Heart right ventricle (tissue), 16 donors: ENCODE measurements at regions not wholly inside any gene's neighbourhood (a gene's known extent, or its start where the extent isn't known, plus 50 kb on each side); places are given as distances from the start of the nearest gene placed in this dataset.
A peak's percentile ranks its signal among the peaks of the same experiment; 100 is the strongest.

ENCODE experiments used
- ATAC-seq, 8 donors: fragments of 200-7000 bp; cut with Tn5 transposase; one replicate each; pipeline ENCODE4 v1.9.1; 2020; ENCODE audit warnings: mild to moderate bottlenecking in 8 of 8, moderate library complexity in 8 of 8, moderate number of reproducible peaks in 1 of 8
- DNase-seq, 2 donors: peaks; one replicate each; pipeline ENCODE4 v3.0.0-alpha.2; 2020
- H3K27ac ChIP-seq, 10 donors: fragments of 200-600 bp; sonication (generic) in 2 of 10; one replicate each; pipeline versions ENCODE4 v1.5.0 to v1.8.0; 2020 to 2022; ENCODE audit warnings: mild to moderate bottlenecking in 3 of 10
- H3K27me3 ChIP-seq, 7 donors: fragments of 200-600 bp; one replicate each; pipeline ENCODE4 v1.8.0; 2021 to 2022; ENCODE audit warnings: mild to moderate bottlenecking in 2 of 7
- H3K36me3 ChIP-seq, 9 donors: fragments of 200-600 bp; sonication (generic) in 1 of 9; one replicate each; pipeline versions ENCODE4 v1.5.0 to v1.8.0; 2020 to 2022; ENCODE audit warnings: mild to moderate bottlenecking in 2 of 9
- H3K4me1 ChIP-seq, 9 donors: fragments of 200-600 bp; sonication (generic) in 1 of 9; one replicate each; pipeline versions ENCODE4 v1.5.0 to v1.8.0; 2020 to 2022; ENCODE audit warnings: mild to moderate bottlenecking in 4 of 9
- H3K4me3 ChIP-seq, 10 donors: fragments of 200-600 bp; sonication (generic) in 2 of 10; one replicate each; pipeline versions ENCODE4 v1.5.0 to v1.8.0; 2020 to 2022; ENCODE audit warnings: mild to moderate bottlenecking in 7 of 10, moderate library complexity in 2 of 10
- H3K9me3 ChIP-seq, 11 donors: fragments of 200-600 bp in 10 of 11; sonication (generic) in 2 of 11; one replicate each; pipeline versions ENCODE4 v1.5.0 to v1.8.0; 2013 to 2022; ENCODE audit warnings: mild to moderate bottlenecking in 2 of 11, control low read depth in 1 of 11, moderate library complexity in 1 of 11
- WGBS, 2 donors: extraction: QIAGEN DNeasy Blood & Tissue Kit; methylation state at CpG; one replicate each; pipeline ENCODE4 v1.1.7; 2013; ENCODE audit warnings: inconsistent platforms in 1 of 2; 5-methylcytosine and 5-hydroxymethylcytosine counted together
- intact Hi-C, 10 donors: fragments of 100-400 bp; cut with DNase I; formaldehyde crosslinking; loops; one replicate each; pipeline versions ENCODE4 v1.11.1 to v1.14.2; 2022
- TF ChIP-seq, protein P1 (sequence below), 9 donors: fragments of 200-600 bp; sonication (generic) in 2 of 9; IDR thresholded peaks; one replicate each; pipeline versions ENCODE4 v1.5.0 to v1.8.0; 2021 to 2022; ENCODE audit warnings: antibody characterized with exemption in 9 of 9, mild to moderate bottlenecking in 5 of 9, moderate library complexity in 1 of 9
- donor health status: Arrhythmogenic right ventricular cardiomyopathy.
- donor health status: ischemic (EF 13 %, LVEDD 7.1; RV severe dilation, severe dysfunction).
- donor health status: healthy with polysubstance abuse.
- donor health status: DM: no; HTN: yes; CAD: no.
- donor health status: DM: no; HTN: no; CAD: no.
- donor health status: ischemic (EF 25% LVEDD 6.9; RV normal size, moderate dysfunction).
- donor health status: ischemic (EF 25% LVEDD 5.7; RV mildly dilated, moderate dysfunction).
- donor health status: healthy.
- donor health status: DM: yes; HTN: yes; CAD: no.
- donor health status: Ischemic cardiomyopathy.
- donor health status: ischemic (EF 35%, LVEDD 5.7; RV mildly dilated, moderate dysfunction).
- donor health status: nonischemic (EF 11% LVEDD 7.7; RV severe dilation, severe dysfunction).
- donor health status: DM: yes; HTN: yes; CAD: no.
- donor health status: PGD.
- donor health status: ischemic (EF 29% LVEDD 5.4; RV normal size, mild dysfunction).
- donor health status: nonischemic (EF 23%, LVEDD 6.1; RV moderate dilation, normal function).

DNA sequence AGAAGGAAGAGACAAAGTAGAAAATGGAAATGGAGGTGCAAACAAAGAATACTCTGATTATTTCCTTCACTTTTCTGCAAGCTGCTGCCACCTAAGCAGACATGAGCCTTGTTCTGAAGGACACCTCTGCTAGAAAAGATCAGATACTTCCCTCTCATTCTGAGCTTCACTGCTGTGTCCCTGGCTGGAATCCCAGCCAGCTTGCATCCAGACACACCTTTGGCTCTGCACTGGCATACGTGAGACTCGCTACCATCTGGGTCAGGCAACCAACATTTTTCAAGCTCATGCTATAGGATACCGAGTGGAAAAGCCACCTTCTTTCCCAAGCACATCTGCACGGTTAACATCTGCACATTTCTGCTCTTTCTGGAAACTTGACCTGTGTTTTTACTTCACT, 166.7 kb upstream of the SUCLG2 start:
- no peaks in the 10 kb centered on the region for H3K36me3 ChIP-seq
- 81 to 88% methylated on average over 4 of the region's 4 CpGs for WGBS, 2 donors
- TF ChIP-seq, protein P1, sequence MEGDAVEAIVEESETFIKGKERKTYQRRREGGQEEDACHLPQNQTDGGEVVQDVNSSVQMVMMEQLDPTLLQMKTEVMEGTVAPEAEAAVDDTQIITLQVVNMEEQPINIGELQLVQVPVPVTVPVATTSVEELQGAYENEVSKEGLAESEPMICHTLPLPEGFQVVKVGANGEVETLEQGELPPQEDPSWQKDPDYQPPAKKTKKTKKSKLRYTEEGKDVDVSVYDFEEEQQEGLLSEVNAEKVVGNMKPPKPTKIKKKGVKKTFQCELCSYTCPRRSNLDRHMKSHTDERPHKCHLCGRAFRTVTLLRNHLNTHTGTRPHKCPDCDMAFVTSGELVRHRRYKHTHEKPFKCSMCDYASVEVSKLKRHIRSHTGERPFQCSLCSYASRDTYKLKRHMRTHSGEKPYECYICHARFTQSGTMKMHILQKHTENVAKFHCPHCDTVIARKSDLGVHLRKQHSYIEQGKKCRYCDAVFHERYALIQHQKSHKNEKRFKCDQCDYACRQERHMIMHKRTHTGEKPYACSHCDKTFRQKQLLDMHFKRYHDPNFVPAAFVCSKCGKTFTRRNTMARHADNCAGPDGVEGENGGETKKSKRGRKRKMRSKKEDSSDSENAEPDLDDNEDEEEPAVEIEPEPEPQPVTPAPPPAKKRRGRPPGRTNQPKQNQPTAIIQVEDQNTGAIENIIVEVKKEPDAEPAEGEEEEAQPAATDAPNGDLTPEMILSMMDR (IDR thresholded peaks at IDR 0.05) = no peak
- H3K4me3 ChIP-seq = no peak overlapping the region
- no peak overlapping the region for H3K27ac ChIP-seq
- no peaks in the 10 kb centered on the region for H3K27me3 ChIP-seq
- ATAC-seq (no peak), DNase-seq (no peak)
- intact Hi-C loops = no loop called here
- H3K4me1 ChIP-seq = no peaks in the 10 kb centered on the region
- H3K9me3 ChIP-seq = peaks cover 0 to 1% (median 0%) of the 10 kb centered on the region in 11 donors

DNA sequence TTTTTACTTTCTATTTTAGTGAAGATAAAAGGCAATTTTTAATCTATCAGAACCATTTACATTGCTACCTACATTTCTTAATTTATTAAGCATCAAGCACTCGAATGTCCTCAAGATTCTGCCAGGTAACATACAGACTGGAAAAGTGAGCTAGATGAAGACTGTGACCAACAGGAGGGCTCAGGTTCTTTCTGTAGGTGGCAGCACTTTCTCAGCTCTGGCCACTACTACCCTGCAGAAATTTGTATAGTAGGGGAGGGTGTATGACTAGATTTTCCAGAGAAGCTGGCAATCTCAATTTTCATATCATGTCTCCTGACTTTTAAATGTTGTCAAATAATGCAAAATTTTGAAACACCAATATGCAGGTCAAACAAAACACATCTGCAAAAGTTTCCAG, 165.0 kb upstream of the SUCLG2 start:
- H3K36me3 ChIP-seq = no peaks in the 10 kb centered on the region
- H3K4me1 ChIP-seq = no peaks in the 10 kb centered on the region
- WGBS, 2 donors = 32 to 35% methylated on average over 1 of the region's 1 CpG
- DNase-seq (no peak), ATAC-seq (no peak)
- TF ChIP-seq, protein P1 (IDR thresholded peaks at IDR 0.05) = peak in 6 of 9 donors; percentile 17 to 38 (median 31)
- no peak overlapping the region for H3K27ac ChIP-seq
- H3K4me3 ChIP-seq = no peak overlapping the region
- intact Hi-C loops = loop anchor here in 1 of 10 donors (5.0 kb wide), 1 partner anchor 1058 kb away; no protein-coding TSS in a partner anchor
- peaks cover 0 to 3% (median 0%) of the 10 kb centered on the region in 11 donors for H3K9me3 ChIP-seq
- no peaks in the 10 kb centered on the region for H3K27me3 ChIP-seq

DNA sequence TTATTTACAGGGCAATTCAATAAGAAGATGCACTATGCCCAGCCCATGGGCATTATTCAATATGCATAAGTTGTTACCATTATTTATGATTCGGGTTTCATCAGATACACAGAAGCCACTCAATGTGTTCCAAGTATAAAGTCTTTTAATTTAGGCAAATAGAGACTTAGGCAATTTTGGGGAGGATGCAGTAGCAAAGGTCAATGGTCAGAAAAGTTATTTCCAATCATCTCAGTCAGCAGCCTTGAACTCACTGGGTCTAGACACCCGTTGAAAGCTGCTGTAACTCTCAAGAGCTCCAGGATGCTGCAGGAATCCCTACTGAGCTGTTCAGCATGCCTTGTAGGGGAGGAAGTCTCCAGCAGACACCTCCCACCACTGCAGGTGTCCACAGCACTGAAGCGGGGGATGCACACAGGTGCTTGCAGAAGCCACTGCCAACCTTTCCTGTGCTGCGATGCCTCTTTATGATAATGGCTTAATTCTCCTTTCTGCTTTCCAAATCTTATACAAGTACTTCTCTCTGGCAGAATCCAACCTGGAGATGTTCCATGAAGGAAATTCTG, 155.0 kb upstream of the SUCLG2 start:
- no peak for DNase-seq
- Histone ChIP-seq H3K27ac (no peak overlapping the region), H3K4me1 (no peaks in the 10 kb centered on the region), H3K9me3 (no peaks in the 10 kb centered on the region), H3K36me3 (no peaks in the 10 kb centered on the region), H3K27me3 (no peaks in the 10 kb centered on the region), H3K4me3 (no peak overlapping the region)
- 68 to 71% methylated on average over 4 of the region's 4 CpGs for WGBS, 2 donors
- no peak for ATAC-seq
- TF ChIP-seq, protein P1 (IDR thresholded peaks at IDR 0.05) = no peak
- intact Hi-C loops = no loop called here

DNA sequence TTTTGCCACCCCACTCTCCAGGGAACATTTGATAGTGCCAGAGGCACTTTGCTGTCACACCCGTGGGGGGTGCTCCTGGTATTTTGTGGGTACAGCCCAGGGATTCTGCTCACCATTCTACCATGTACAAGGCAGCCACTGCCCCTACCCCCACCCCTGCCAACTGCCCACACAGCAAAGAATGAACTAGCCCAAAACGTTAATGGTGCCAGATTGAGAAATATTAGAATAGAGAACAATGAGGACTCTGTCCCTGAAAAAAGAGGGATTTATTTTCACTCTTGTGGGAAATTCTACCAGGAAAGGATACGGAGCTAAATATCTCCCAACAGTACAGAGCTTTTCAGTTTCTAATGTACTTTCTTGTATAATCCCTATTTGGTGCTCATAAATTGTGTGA, 154.5 kb upstream of the SUCLG2 start:
- intact Hi-C loops = no loop called here
- peaks cover 0 to 5% (median 0%) of the 10 kb centered on the region in 11 donors for H3K9me3 ChIP-seq
- ATAC-seq (no peak), DNase-seq (no peak)
- TF ChIP-seq, protein P1 (IDR thresholded peaks at IDR 0.05) = no peak
- H3K4me1 ChIP-seq = no peaks in the 10 kb centered on the region
- WGBS, 2 donors = 67 to 71% methylated on average over 3 of the region's 3 CpGs
- H3K36me3 ChIP-seq = no peaks in the 10 kb centered on the region
- no peaks in the 10 kb centered on the region for H3K27me3 ChIP-seq
- no peak overlapping the region for H3K4me3 ChIP-seq
- no peak overlapping the region for H3K27ac ChIP-seq
